T-helper 1 cell (primary cell): ENCODE measurements at regions not wholly inside any gene's neighbourhood (a gene's known extent, or its start where the extent isn't known, plus 50 kb on each side); places are given as distances from the start of the nearest gene placed in this dataset.

Experiments used
- DNase-seq, 5 donors: peaks; one replicate each; pipeline ENCODE4 v3.0.0-alpha.2; 2012 to 2020

- no peak for DNase-seq
These were observed 124.1 kb downstream of the SPCS3 start for GRCh38 chr4:176443646-176444409.

- no peak for DNase-seq
These were observed 125.0 kb downstream of the SPCS3 start for GRCh38 chr4:176444741-176445140.

GRCh38 chr4:176448761-176449160 lies 129.0 kb downstream of the SPCS3 start:
- DNase-seq: no peak

GRCh38 chr4:176451443-176451842 lies 131.7 kb downstream of the SPCS3 start:
- DNase-seq: no peak

- no peak for DNase-seq
These were observed 133.3 kb downstream of the SPCS3 start for GRCh38 chr4:176453079-176453478.

- DNase-seq: no peak
These were observed 133.9 kb downstream of the SPCS3 start for GRCh38 chr4:176453658-176454057.

- no peak for DNase-seq
These were observed 145.0 kb downstream of the SPCS3 start for GRCh38 chr4:176464748-176465147.

- DNase-seq: no peak
These were observed 147.2 kb downstream of the SPCS3 start for GRCh38 chr4:176467001-176467400.

- DNase-seq: no peak
These were observed 149.8 kb downstream of the SPCS3 start for GRCh38 chr4:176469546-176469945.

- no peak for DNase-seq
These were observed 150.9 kb downstream of the SPCS3 start for GRCh38 chr4:176470671-176471070.

GRCh38 chr4:176475067-176475466 lies 155.3 kb downstream of the SPCS3 start:
- no peak for DNase-seq

- no peak for DNase-seq
These were observed 158.3 kb downstream of the SPCS3 start for GRCh38 chr4:176478076-176478475.

GRCh38 chr4:176479767-176480166 lies 160.0 kb downstream of the SPCS3 start:
- no peak for DNase-seq

- no peak for DNase-seq
These were observed 163.2 kb downstream of the SPCS3 start for GRCh38 chr4:176482972-176483371.

- DNase-seq: no peak
These were observed 164.7 kb downstream of the SPCS3 start for GRCh38 chr4:176484301-176484984.

- DNase-seq: no peak
These were observed 169.2 kb downstream of the SPCS3 start for GRCh38 chr4:176489001-176489400.

GRCh38 chr4:176492646-176493302 lies 173.0 kb downstream of the SPCS3 start:
- no peak for DNase-seq

GRCh38 chr4:176498617-176499256 lies 179.0 kb downstream of the SPCS3 start:
- no peak for DNase-seq

GRCh38 chr4:176499518-176499917 lies 179.8 kb downstream of the SPCS3 start:
- no peak for DNase-seq

- no peak for DNase-seq
These were observed 181.1 kb downstream of the SPCS3 start for GRCh38 chr4:176500894-176501293.

GRCh38 chr4:176504118-176504517 lies 184.4 kb downstream of the SPCS3 start:
- DNase-seq: no peak

GRCh38 chr4:176507845-176508533 lies 188.2 kb downstream of the SPCS3 start:
- no peak for DNase-seq
